Muscle of back (tissue), 3 donors: ENCODE measurements at regions not wholly inside any gene's neighbourhood (a gene's known extent, or its start where the extent isn't known, plus 50 kb on each side); places are given as distances from the start of the nearest gene placed in this dataset.

ENCODE experiments used
- DNase-seq, 3 donors: peaks; one replicate each; pipeline versions ENCODE4 v3.0.0 to v3.0.0-alpha.2; 2013

DNA sequence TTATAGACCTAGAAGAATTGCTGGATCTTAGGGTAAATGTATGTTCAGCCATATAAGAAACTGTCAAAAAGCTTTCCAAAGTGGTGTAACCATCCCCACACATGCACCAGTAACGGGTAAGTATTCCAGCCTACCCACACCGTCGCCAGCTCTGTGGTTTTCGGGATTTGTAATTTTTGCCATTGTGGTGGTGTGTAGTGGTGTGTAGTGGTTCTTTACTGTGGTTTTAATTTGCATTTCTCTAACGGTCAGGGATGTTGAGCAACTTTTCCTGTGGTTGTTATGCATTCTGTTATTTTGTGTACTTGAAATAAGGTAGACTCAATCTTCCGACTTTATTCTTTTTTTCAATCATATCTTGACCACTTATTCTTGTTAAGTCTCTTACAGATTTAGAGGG, 342.4 kb upstream of the AJAP1 start:
- no peak for DNase-seq

- DNase-seq: no peak
These were observed 339.2 kb upstream of the AJAP1 start for GRCh38 chr1:4315202-4315601.

GRCh38 chr1:4317207-4317606, 337.2 kb upstream of the AJAP1 start:
- no peak for DNase-seq

DNA sequence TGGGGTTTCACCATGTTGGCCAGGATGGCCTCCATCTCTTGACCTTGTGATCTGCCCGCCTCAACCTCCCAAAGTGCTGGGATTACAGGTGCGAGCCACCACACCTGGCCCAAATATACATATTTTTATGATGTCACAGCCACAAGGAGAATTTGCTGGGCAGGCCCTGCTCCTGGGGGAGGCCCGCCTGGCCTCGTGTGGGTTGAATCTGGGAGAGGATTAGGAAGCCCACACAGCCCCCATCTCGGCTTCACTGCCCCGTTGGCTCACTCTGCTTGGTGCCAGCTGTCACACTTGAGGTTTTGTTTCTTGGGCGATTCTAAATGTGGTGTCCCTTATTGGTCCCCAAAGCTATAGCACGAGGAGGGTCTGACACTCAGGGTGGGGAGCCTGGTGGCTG, 335.7 kb upstream of the AJAP1 start:
- no peak for DNase-seq

GRCh38 chr1:4319496-4319895, 334.9 kb upstream of the AJAP1 start:
- DNase-seq: no peak

- no peak for DNase-seq
These were observed 331.5 kb upstream of the AJAP1 start for GRCh38 chr1:4322881-4323280.

GRCh38 chr1:4323309-4323708, 331.1 kb upstream of the AJAP1 start:
- no peak for DNase-seq

DNA sequence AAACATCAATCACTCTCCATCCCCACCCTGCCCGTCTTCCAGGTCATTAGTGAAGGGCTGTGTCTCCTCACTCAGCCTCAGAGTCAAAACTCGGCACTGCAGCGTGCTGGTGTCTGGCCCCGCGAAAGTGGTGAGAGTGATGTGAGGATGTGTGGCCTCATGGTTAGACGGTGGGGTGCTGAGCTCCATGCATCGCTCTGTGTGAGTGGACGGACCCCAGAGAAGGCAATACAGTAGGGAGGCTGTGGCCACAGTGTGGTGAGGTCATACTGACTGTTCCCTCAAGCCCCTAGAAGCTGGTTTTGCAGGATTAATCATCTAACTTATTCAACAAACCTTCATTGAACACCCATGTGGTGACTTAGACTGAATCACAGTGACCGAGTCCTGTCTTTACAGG, 329.9 kb upstream of the AJAP1 start:
- DNase-seq: no peak

GRCh38 chr1:4327142-4327541, 327.3 kb upstream of the AJAP1 start:
- DNase-seq: no peak

DNA sequence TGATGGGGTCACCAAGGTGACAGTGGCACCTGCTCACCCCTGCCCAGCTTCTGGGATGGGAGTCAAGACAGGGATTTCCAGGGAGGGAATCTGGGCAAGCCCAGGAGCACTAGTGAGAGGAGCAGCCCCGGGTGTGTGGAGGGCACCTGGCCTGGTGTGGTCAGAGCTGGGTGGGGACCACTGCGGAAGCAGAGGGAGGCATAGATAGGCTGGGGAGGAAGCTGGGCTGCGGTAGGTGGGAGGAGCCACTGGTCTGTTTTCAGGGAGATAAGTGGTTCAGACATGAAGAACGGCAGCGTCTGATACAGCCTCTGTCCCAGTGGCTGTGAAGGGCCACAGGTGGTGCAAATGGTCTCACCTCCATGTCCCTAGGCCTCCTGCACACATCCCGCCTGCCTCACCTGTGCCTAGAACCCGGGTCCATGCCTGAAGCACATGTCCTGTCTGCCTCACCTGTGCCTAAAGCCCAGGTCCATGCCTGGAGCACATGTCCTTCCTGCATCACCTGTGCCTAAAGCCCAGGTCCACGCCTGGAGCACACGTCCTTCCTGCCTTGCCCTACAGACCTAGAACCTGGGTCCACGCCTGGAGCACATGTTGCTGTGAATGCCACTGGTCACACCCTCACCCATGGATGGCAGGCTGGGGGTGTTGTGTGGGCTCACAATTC, 325.9 kb upstream of the AJAP1 start:
- DNase-seq: no peak

DNA sequence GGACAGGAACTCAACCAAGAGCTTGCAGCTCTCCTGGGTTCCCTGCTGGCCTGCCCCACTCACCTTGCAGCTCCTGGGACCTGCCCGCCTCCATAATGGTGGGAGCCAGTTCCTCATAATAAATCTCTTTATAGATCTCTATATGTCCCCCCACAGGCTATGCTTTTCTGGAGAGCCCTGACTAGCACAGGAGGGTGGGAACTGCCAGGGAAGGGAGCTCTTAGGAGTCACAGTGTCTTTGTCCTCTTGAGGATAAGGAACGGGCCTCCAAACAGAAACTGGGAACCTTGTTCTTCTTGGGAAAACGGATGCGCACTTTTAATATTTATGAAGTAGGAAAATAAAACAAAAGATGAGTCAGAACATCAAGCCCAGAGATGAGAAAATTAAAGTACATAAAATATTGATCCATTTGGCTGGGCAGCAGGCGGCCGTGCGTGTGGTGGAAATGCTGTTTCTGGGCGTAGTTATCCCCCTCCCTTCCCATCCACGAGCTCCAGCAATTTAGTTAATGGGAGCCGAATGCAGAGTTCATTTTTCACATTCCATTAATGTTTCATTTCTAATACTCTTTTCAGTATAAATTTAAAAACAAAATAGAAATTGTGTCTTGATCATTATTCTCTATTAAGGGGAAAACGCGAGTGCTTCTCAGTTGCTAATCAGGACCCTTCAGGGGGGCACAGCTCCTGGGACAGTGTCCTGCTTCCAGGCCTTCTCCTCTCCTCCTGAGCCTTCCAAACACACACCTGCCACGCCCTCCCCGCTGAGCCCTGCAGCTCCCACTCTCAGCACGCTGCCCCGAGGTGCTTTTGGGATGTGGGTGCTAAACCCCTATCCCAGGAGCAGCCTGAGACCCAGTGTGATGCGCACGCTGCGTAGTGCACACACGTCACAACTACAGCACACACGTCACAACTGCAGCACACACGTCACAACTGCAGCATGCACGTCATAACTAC, 323.3 kb upstream of the AJAP1 start:
- DNase-seq: no peak

DNA sequence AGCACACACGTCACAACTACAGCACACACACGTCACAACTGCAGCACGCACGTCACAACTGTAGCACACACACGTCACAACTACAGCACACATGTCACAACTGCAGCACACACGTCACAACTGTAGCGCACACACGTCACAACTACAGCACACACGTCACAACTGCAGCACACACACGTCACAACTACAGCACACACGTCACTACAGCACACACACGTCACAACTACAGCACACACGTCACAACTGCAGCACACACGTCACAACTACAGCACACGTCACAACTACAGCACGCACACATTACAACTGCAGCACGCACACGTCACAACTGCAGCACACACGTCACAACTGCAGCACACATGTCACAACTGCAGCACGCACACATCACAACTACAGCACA, 322.6 kb upstream of the AJAP1 start:
- DNase-seq: no peak

GRCh38 chr1:4336507-4336906, 317.9 kb upstream of the AJAP1 start:
- no peak for DNase-seq

DNA sequence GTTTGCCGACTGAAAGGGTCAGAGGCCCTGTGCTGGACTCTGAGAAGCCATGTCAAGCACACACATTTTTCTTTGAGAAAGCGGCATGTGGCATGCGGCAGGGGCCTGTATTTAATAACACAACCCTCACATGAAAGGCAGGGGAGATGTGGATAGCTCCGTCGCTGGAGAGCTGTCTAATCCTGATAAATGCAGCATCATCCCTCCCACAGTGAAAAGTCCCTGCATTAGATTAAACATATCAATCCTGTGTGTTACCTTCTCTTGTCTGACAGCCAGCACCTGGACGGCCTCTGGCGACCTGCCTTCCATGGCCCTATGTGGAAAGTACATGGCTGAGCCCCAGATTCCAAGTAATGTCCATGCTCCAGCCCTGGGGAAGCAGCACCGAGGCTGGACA, 313.0 kb upstream of the AJAP1 start:
- DNase-seq: no peak

DNA sequence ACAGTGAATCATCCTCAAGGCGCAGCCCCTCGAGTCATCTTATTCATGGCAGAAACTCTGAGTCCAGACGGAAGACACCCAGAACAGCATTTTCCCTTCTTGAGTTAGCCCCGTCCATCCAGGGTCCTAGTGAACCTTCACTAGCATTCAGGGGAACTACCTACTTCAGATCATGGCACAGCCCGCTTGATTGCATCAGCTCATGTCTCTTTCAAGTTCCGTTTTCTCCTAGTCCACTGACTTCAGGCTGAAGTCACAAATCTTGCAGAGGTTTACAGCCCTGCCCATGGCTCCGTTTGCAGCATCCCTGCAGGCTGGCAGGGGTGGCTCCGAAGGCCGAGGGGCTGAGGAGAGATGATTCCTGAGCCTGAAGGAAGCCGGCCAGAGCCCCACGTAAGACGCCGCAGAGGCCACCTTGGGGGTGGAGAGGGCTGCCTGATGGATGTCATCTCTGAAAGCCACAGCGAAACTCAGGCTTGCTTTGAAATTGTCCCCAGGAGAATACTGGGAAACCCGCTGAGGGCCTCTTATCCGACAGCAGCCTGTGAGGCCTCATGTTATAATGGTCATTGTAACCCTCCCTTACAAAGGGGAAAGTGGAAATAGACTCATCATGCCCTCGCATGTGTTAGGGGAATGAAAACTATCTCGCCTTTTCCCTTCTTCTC, 310.2 kb upstream of the AJAP1 start:
- DNase-seq: no peak

DNA sequence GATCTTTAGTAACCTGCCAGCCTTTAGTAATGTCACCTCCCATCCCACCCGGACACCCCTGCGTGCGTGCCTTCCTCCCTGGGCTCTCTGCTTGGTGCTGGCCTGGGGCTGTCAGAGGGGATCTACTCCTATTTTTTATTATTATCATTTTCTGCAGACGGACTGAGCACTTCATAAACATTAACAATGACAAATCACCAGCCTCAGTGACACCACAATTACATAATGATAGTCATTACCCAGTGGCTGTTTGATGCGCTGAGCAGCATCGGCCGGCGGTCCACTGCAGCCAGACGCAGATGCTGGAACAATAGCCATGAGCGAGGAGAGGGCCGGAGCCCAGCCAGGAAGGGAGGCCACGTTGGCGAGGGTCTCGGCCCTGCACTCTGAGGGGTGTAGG, 309.3 kb upstream of the AJAP1 start:
- no peak for DNase-seq

GRCh38 chr1:4346131-4346530, 308.3 kb upstream of the AJAP1 start:
- DNase-seq: no peak

- no peak for DNase-seq
These were observed 303.0 kb upstream of the AJAP1 start for GRCh38 chr1:4351453-4351852.

- no peak for DNase-seq
These were observed 301.1 kb upstream of the AJAP1 start for GRCh38 chr1:4353090-4353856.

GRCh38 chr1:4355839-4356238, 298.6 kb upstream of the AJAP1 start:
- DNase-seq: no peak

DNA sequence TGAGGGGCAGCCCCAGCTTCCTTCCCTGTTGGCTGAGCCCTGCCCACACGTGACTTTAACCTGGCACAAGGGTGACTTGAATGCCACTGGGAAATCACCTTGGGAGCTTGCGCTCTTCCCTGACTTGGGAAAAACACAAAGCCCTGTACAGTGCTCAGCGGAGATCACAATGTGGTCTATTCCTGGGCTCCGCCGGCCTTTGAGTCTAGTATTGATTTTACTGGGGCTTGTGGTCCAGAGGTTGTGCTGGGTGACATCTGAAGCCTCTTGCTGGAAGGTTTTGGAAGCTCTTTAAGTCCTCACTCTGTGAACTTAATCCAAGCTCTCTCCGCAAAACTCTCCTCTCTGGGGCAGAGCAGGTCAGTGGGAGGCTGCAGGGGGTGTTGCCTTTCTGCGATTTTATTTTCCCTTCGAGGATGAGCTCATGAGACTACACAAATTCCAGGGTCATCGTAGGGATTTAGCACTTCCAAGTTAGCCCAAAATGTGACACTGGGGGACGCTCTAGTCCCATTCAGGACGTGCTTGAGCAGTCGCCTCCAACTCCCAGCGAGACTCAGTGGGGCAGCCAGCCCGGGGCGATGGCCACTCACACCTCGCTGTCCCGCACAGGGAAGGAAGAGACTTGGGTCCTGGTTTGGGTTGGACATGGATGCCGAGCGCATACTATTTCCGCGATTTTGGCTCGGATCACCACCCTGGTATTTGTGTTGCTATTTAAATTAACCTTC, 291.9 kb upstream of the AJAP1 start:
- no peak for DNase-seq
